Activated CD8-positive, alpha-beta T cell treated with anti-CD3 and anti-CD28 coated beads, Interleukin-2, amount 10 ng/mL, durations not matched to agents 7 days and 5 days (primary cell): ENCODE measurements at regions not wholly inside any gene's neighbourhood (a gene's known extent, or its start where the extent isn't known, plus 50 kb on each side); places are given as distances from the start of the nearest gene placed in this dataset.
"Not testable (repeated sequence)": the region's sequence is repeated elsewhere in the genome, so short reads cannot be mapped to it uniquely, and the experiment has no call there.

ENCODE experiments used
- ATAC-seq: fragments of 150-1000 bp; cut with Tn5 transposase; one replicate; pipeline ENCODE4 v1.10.0; 2021; ENCODE audit warnings: moderate library complexity
- CTCF ChIA-PET: fragments of 350-600 bp; sonication (Branson Sonifier 250); formaldehyde crosslinking; loops from one replicate; lab custom pipeline; 2021; ENCODE audit warnings: antibody characterized with exemption; lab: Charles Lee
- POLR2A ChIA-PET: fragments of 350-600 bp; sonication (Branson Sonifier 250); formaldehyde crosslinking; loops from one replicate; lab custom pipeline; 2021; ENCODE audit warnings: antibody characterized with exemption; lab: Charles Lee
- DNase-seq: peaks from one replicate; pipeline ENCODE4 v3.0.0-alpha.2; 2020
- H3K27ac Mint-ChIP-seq: one replicate; pipeline ENCODE4 v1.8.0; 2021; ENCODE audit warnings: mild to moderate bottlenecking, mixed read lengths
- H3K27me3 Mint-ChIP-seq: one replicate; pipeline ENCODE4 v1.8.0; 2021; ENCODE audit warnings: low read depth, mixed read lengths
- H3K36me3 Mint-ChIP-seq: one replicate; pipeline ENCODE4 v1.8.0; 2021; ENCODE audit warnings: low read depth, mixed read lengths
- H3K4me1 Mint-ChIP-seq: one replicate; pipeline ENCODE4 v1.8.0; 2021; ENCODE audit warnings: low read depth, mixed read lengths
- H3K4me3 Mint-ChIP-seq: one replicate; pipeline ENCODE4 v1.8.0; 2021; ENCODE audit warnings: mild to moderate bottlenecking, mixed read lengths
- H3K9me3 Mint-ChIP-seq: one replicate; pipeline ENCODE4 v1.8.0; 2022; ENCODE audit warnings: mixed read lengths; ENCODE audit not compliant: insufficient read depth

GRCh38 chr4:154164931-154165839, 326.4 kb downstream of the DCHS2 start:
- ATAC-seq, result no peak
- POLR2A ChIA-PET, result no interaction called here
- no peak for DNase-seq
- CTCF ChIA-PET, result no interaction called here
- Mint-ChIP-seq H3K4me1 (no peaks in the 10 kb centered on the region), H3K36me3 (no peaks in the 10 kb centered on the region), H3K4me3 (no peak overlapping the region), H3K27me3 (no peaks in the 10 kb centered on the region), H3K9me3 (no peaks in the 10 kb centered on the region), H3K27ac (no peak overlapping the region)

DNA sequence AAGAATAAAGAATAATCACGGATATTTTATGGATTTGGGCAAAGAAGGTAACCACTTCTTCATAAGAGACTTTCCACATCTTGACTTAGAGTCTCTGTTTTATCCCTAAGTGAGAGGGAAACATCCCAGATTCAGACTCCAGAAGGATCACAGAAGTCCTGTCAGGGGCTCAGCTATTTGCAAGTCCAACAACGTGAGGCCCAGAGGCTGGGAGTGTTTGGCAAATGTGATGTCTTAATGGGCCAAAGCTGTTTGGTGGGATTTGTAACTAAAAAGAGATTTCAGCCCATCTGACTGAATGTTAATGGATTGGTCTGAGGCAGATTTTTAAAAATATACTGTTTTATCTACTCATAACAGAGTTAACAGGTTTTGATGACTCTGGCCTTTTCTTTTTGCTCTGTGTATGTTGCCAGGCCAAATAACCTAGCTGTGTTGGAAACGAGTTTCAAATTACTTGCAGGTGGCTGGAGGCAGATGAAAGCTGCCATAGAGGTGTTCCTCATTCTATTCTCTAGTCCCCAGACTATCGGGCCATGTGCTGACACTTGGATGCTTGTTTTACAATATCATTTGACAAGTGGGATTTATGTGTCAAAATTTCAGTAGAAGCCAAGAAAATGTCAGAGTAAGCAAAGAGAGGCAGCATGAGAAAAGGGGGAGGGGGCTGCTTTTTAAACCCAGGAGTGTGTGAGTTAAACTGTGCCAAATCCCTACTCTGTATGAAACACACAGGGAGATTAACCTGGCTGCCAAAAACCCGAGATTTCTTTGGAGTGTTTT, 330.9 kb downstream of the DCHS2 start:
- H3K36me3 Mint-ChIP-seq, result no peaks in the 10 kb centered on the region
- CTCF ChIA-PET, result no interaction called here

DNA sequence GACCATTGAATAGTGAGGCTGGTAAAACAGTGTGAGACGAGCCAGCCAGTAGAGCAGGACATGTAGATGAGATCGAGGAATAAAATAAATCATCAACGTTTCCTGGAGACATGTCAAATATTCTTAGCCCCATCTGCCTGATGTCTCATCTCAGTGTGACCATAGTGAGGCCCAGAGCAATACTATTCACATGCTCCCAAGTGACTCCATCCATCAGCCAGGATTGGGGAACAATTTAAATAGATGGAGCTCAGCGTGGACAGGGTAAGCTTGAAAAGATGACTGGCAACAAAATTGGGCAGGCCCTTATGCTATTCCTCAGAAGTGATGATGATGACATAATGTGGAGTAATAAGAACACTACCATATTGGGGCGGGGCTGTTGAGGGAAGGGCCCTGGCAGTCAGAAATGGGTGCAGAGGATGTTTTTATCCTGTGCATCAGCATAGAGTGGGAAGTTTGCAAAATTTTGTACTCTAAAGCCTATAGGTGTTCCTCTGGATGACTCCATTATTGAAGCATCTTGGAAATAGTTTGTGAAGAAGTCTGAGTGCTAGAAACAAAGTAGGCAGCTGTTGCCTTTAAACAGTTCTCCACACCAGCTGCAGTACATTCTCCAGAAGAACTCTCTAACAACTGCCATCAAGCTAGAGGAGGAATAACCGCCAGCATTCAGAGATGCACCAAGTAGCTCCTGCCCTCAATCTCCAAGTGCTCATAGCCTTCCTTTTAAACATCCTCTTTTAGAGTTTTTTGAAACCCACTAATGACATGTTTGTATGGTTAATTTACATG, 333.0 kb downstream of the DCHS2 start:
- ATAC-seq, result no peak
- ChIA-PET CTCF (no interaction called here), POLR2A (no interaction called here)
- H3K9me3 Mint-ChIP-seq, result no peaks in the 10 kb centered on the region
- no peak overlapping the region for H3K4me3 Mint-ChIP-seq
- no peaks in the 10 kb centered on the region for H3K4me1 Mint-ChIP-seq
- H3K36me3 Mint-ChIP-seq, result no peaks in the 10 kb centered on the region
- no peak overlapping the region for H3K27ac Mint-ChIP-seq
- no peak for DNase-seq
- peaks cover 5% of the 10 kb centered on the region for H3K27me3 Mint-ChIP-seq

More for the DNA sequence above, 330.9 kb downstream of the DCHS2 start:
- no peaks in the 10 kb centered on the region for H3K9me3 Mint-ChIP-seq
- peaks cover 3% of the 10 kb centered on the region for H3K27me3 Mint-ChIP-seq
- H3K4me3 Mint-ChIP-seq, result no peak overlapping the region
- ATAC-seq, result no peak
- H3K4me1 Mint-ChIP-seq, result no peaks in the 10 kb centered on the region
- POLR2A ChIA-PET, result no interaction called here
- DNase-seq, result no peak
- no peak overlapping the region for H3K27ac Mint-ChIP-seq

DNA sequence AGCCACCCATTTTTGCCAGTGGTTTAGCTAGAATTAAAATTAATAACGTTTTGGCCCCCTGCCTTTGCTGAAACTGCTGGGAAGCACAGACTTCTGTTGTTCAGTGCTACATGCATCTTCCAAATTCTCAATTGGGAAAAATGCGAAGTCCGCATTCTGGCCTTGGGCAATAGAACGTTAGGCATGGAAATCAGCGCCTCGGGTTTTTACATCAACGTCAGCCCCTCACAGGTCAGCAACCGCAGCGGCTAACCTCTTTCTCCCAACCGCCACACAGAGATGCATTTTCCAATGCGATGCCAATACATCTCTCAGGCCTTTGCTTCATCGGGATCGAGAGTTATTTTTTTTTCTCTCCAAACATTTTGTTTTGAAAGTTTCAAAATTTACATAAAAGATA, 339.1 kb downstream of the DCHS2 start:
- no peak overlapping the region for H3K4me3 Mint-ChIP-seq
- no peak for ATAC-seq
- no peaks in the 10 kb centered on the region for H3K9me3 Mint-ChIP-seq
- H3K36me3 Mint-ChIP-seq, result no peaks in the 10 kb centered on the region
- H3K27me3 Mint-ChIP-seq, result peaks cover 2% of the 10 kb centered on the region
- ChIA-PET POLR2A (no interaction called here), CTCF (no interaction called here)
- H3K4me1 Mint-ChIP-seq, result no peaks in the 10 kb centered on the region
- H3K27ac Mint-ChIP-seq, result no peak overlapping the region
- no peak for DNase-seq

DNA sequence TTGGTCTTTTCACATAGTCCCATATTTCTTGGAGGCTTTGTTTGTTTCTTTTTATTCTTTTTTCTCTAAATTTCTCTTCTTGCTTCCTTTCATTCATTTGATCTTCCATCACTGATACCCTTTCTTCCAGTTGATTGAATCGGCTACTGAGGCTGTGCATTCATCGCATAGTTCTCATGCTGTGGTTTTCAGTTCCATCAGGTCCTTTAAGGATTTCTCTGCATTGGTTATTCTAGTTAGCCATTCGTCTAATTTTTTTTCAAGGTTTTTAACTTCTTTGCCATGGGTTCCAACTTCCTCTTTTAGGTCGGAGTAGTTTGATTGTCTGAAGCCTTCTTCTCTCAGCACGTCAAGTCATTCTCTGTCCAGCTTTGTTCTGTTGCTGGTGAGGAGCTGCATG, 342.4 kb downstream of the DCHS2 start:
- CTCF ChIA-PET, H3K9me3 Mint-ChIP-seq, H3K4me1 Mint-ChIP-seq, H3K36me3 Mint-ChIP-seq, H3K4me3 Mint-ChIP-seq, H3K27ac Mint-ChIP-seq, POLR2A ChIA-PET, DNase-seq, H3K27me3 Mint-ChIP-seq, ATAC-seq: not testable (repeated sequence)

- Mint-ChIP-seq H3K27me3 (no peaks in the 10 kb centered on the region), H3K4me1 (no peaks in the 10 kb centered on the region), H3K36me3 (no peaks in the 10 kb centered on the region), H3K9me3 (no peaks in the 10 kb centered on the region), H3K27ac (no peak overlapping the region), H3K4me3 (no peak overlapping the region)
- CTCF ChIA-PET, result interaction anchor here (0.7 kb wide), 1 partner anchor 155 kb away, joined by 3 read pairs; no protein-coding TSS in a partner anchor
- ATAC-seq (no peak), DNase-seq (no peak)
- POLR2A ChIA-PET, result no interaction called here
Observed at GRCh38 chr4:154143720-154144119, 347.9 kb downstream of the DCHS2 start.

GRCh38 chr4:154142664-154143063, 348.9 kb downstream of the DCHS2 start:
- DNase-seq (no peak), ATAC-seq (no peak)
- H3K4me3 Mint-ChIP-seq, result no peak overlapping the region
- CTCF ChIA-PET, result no interaction called here
- no peaks in the 10 kb centered on the region for H3K9me3 Mint-ChIP-seq
- H3K27me3 Mint-ChIP-seq, result no peaks in the 10 kb centered on the region
- no peak overlapping the region for H3K27ac Mint-ChIP-seq
- POLR2A ChIA-PET, result no interaction called here
- no peaks in the 10 kb centered on the region for H3K4me1 Mint-ChIP-seq
- H3K36me3 Mint-ChIP-seq, result no peaks in the 10 kb centered on the region

GRCh38 chr4:154140869-154141268, 350.7 kb downstream of the DCHS2 start:
- ATAC-seq, result no peak
- H3K4me1 Mint-ChIP-seq, result no peaks in the 10 kb centered on the region
- H3K27ac Mint-ChIP-seq, result no peak overlapping the region
- H3K27me3 Mint-ChIP-seq, result no peaks in the 10 kb centered on the region
- H3K36me3 Mint-ChIP-seq, result no peaks in the 10 kb centered on the region
- ChIA-PET CTCF (no interaction called here), POLR2A (no interaction called here)
- no peaks in the 10 kb centered on the region for H3K9me3 Mint-ChIP-seq
- no peak overlapping the region for H3K4me3 Mint-ChIP-seq
- DNase-seq, result no peak

DNA sequence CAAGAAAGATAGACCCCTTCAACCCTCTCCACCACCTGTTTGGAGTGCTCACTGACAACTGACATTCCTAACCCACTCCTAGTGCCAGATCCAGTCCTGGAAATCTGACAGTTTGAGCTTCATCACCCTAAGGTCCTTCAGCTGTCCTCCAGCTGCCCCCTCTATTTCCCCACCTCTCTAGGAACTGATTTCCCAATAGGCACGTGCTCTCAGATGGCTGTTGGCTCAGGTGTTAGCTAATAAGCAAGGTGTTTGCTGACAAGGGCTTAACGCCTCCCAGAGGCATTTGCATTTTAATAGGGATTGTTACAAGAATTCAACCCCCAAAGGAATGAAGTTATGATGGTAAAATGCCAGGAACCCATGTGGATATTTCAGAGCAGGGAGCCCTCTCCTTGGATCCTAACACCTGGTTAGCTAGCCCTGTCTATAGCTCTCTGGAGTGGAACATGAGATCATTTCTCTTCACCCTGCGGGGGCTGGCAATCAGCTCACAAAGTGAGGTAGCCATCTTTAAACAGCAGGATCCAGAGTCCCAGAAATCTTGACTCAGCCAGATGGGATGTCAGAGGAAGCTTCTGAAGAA, 348.5 kb upstream of the SFRP2 start:
- ChIA-PET POLR2A (no interaction called here), CTCF (no interaction called here)
- no peaks in the 10 kb centered on the region for H3K27me3 Mint-ChIP-seq
- ATAC-seq (no peak), DNase-seq (no peak)
- H3K36me3 Mint-ChIP-seq, result no peaks in the 10 kb centered on the region
- no peaks in the 10 kb centered on the region for H3K9me3 Mint-ChIP-seq
- no peak overlapping the region for H3K27ac Mint-ChIP-seq
- no peak overlapping the region for H3K4me3 Mint-ChIP-seq
- no peaks in the 10 kb centered on the region for H3K4me1 Mint-ChIP-seq

- Mint-ChIP-seq H3K4me3 (no peak overlapping the region), H3K4me1 (no peaks in the 10 kb centered on the region), H3K27me3 (no peaks in the 10 kb centered on the region), H3K36me3 (no peaks in the 10 kb centered on the region), H3K27ac (no peak overlapping the region), H3K9me3 (no peaks in the 10 kb centered on the region)
- ChIA-PET CTCF (no interaction called here), POLR2A (no interaction called here)
- DNase-seq (no peak), ATAC-seq (no peak)
Observed at GRCh38 chr4:154135576-154135975, 346.7 kb upstream of the SFRP2 start.

- H3K27ac Mint-ChIP-seq, result no peak overlapping the region
- no peak for ATAC-seq
- DNase-seq, result no peak
- no peaks in the 10 kb centered on the region for H3K4me1 Mint-ChIP-seq
- ChIA-PET CTCF (no interaction called here), POLR2A (no interaction called here)
- no peaks in the 10 kb centered on the region for H3K9me3 Mint-ChIP-seq
- H3K27me3 Mint-ChIP-seq, result no peaks in the 10 kb centered on the region
- no peak overlapping the region for H3K4me3 Mint-ChIP-seq
- no peaks in the 10 kb centered on the region for H3K36me3 Mint-ChIP-seq
Observed at GRCh38 chr4:154132406-154132805, 343.5 kb upstream of the SFRP2 start.
